ENCODE measurements at regions not wholly inside any gene's neighbourhood (a gene's known extent, or its start where the extent isn't known, plus 50 kb on each side); places are given as distances from the start of the nearest gene placed in this dataset.

DNA sequence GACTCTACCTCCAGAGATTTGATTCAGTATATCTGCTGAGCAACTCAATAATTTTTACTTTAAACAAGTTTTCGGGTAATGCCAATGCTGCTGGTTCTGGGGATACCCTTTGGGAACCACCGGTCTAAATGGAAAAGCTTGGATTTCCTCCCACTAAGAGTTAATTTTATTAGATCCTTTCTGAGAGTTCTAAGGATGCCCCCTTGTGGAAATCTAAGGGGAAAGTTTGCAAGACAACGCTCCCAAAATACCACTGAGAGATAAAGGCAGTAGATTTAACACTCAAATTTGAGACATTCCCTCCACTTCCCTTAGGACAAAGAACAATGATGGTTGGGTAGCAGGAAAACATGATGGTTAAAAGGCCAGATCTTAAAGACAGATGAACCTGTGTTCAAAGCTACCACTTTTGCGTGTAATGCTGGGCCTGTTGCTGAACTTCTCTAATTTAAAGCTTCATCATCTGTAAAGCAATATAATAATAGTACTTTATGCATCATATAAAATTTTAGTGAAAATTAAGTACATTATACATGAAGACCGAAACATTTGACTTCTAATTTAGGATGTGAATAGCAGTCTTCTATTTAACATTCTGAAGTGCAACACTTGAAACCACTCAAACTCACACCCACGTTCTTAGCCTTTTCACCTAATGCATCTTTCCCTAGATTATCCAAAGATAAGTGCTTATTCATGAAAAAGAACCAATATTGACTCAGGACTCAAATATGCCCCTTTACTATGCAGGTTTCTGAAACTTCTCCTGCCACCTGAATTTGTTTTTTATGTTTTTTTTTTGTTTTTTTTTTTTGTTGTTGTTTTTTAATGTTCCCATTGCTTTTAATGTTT, 110.1 kb upstream of the LUZP2 start:
- TF ChIP-seq CTCF (IDR thresholded peaks at IDR 0.05) = peak in 10 of 12 donors; percentile 11 to 39 (median 32)
- no peak for TF ChIP-seq POLR2A (IDR thresholded peaks at IDR 0.05)
- no peaks in the 10 kb centered on the region for H3K9me3 ChIP-seq
- intact Hi-C loops (cut with DNase I) = no loop called here
- no peaks in the 10 kb centered on the region for H3K27me3 ChIP-seq
- ATAC-seq (no peak), DNase-seq (no peak)
- no peak overlapping the region for H3K4me3 ChIP-seq
- H3K4me1 ChIP-seq = no peaks in the 10 kb centered on the region
- no peak overlapping the region for H3K27ac ChIP-seq
- 45 to 54% (median 51%) methylated on average over 6 of the region's 6 CpGs for WGBS, 4 donors
- no peaks in the 10 kb centered on the region for H3K36me3 ChIP-seq

GRCh38 chr11:24389575-24389974, 107.3 kb upstream of the LUZP2 start:
- intact Hi-C loops (cut with DNase I) = no loop called here
- no peak overlapping the region for H3K27ac ChIP-seq
- 59 to 75% (median 66%) methylated on average over 5 of the region's 5 CpGs for WGBS, 4 donors
- no peaks in the 10 kb centered on the region for H3K9me3 ChIP-seq
- H3K4me1 ChIP-seq = no peaks in the 10 kb centered on the region
- H3K36me3 ChIP-seq = no peaks in the 10 kb centered on the region
- no peak for DNase-seq
- H3K4me3 ChIP-seq = no peak overlapping the region
- no peaks in the 10 kb centered on the region for H3K27me3 ChIP-seq
- no peak for TF ChIP-seq POLR2A (IDR thresholded peaks at IDR 0.05)
- no peak for TF ChIP-seq CTCF (IDR thresholded peaks at IDR 0.05)
- no peak for ATAC-seq

DNA sequence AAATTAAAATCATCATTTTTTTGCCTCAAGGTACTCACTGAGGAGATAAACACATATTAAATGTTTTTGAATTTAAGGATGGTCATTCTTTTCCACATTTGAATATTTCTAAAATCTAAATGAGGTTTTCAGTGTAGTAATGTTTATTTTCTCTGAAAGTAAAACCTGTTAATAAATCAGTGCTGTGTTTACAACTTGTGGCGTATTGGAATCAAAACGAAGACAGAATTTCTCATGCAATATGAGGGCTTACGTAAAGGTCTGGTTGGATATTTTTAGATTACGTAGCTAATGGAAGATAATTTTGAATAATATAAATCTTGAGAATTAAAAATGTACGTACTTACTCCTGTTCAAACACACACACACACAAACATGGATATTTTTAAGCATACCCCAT, 106.8 kb upstream of the LUZP2 start:
- intact Hi-C loops (cut with DNase I) = no loop called here
- H3K36me3 ChIP-seq = no peaks in the 10 kb centered on the region
- H3K4me1 ChIP-seq = no peaks in the 10 kb centered on the region
- no peak overlapping the region for H3K4me3 ChIP-seq
- ATAC-seq (no peak), DNase-seq (no peak)
- WGBS, 4 donors = 69 to 73% (median 72%) methylated on average over 5 of the region's 5 CpGs
- no peaks in the 10 kb centered on the region for H3K9me3 ChIP-seq
- no peak overlapping the region for H3K27ac ChIP-seq
- TF ChIP-seq CTCF (IDR thresholded peaks at IDR 0.05) = no peak
- no peak for TF ChIP-seq POLR2A (IDR thresholded peaks at IDR 0.05)
- H3K27me3 ChIP-seq = no peaks in the 10 kb centered on the region

DNA sequence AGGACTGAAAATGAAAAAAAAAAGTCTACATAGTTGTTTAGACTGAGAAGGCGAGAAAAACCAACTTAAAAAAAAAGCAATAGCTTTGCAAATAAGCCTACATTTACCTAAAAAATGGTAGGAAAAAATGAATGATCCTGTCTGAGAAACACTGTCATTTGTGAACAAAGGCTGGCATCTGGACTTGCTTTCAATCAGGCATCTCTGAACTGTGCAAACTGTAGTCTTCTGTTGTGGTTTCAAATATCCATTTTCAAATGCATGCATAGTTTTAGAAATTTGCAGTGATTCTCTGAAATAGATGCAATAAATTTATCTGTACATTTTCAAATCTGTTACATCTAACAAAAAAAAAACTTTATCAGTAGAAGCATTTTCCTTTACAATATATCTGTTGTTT, 106.1 kb upstream of the LUZP2 start:
- intact Hi-C loops (cut with DNase I) = no loop called here
- 75 to 86% (median 84%) methylated on average over 1 of the region's 1 CpG for WGBS, 4 donors
- Histone ChIP-seq H3K36me3 (no peaks in the 10 kb centered on the region), H3K4me1 (no peaks in the 10 kb centered on the region), H3K27me3 (no peaks in the 10 kb centered on the region), H3K9me3 (no peaks in the 10 kb centered on the region), H3K27ac (no peak overlapping the region), H3K4me3 (no peak overlapping the region)
- ATAC-seq (no peak), DNase-seq (no peak)
- TF ChIP-seq POLR2A (IDR thresholded peaks at IDR 0.05) = no peak
- no peak for TF ChIP-seq CTCF (IDR thresholded peaks at IDR 0.05)
